Heart right ventricle (tissue), 16 donors: ENCODE measurements at regions not wholly inside any gene's neighbourhood (a gene's known extent, or its start where the extent isn't known, plus 50 kb on each side); places are given as distances from the start of the nearest gene placed in this dataset.
"Not testable (repeated sequence)": the region's sequence is repeated elsewhere in the genome, so short reads cannot be mapped to it uniquely, and the experiment has no call there.

Source experiments
- ATAC-seq, 8 donors: fragments of 200-7000 bp; cut with Tn5 transposase; one replicate each; pipeline ENCODE4 v1.9.1; 2020; ENCODE audit warnings: mild to moderate bottlenecking in 8 of 8, moderate library complexity in 8 of 8, moderate number of reproducible peaks in 1 of 8
- DNase-seq, 2 donors: peaks; one replicate each; pipeline ENCODE4 v3.0.0-alpha.2; 2020
- H3K27ac ChIP-seq, 10 donors: fragments of 200-600 bp; sonication (generic) in 2 of 10; one replicate each; pipeline versions ENCODE4 v1.5.0 to v1.8.0; 2020 to 2022; ENCODE audit warnings: mild to moderate bottlenecking in 3 of 10
- H3K27me3 ChIP-seq, 7 donors: fragments of 200-600 bp; one replicate each; pipeline ENCODE4 v1.8.0; 2021 to 2022; ENCODE audit warnings: mild to moderate bottlenecking in 2 of 7
- H3K36me3 ChIP-seq, 9 donors: fragments of 200-600 bp; sonication (generic) in 1 of 9; one replicate each; pipeline versions ENCODE4 v1.5.0 to v1.8.0; 2020 to 2022; ENCODE audit warnings: mild to moderate bottlenecking in 2 of 9
- H3K4me1 ChIP-seq, 9 donors: fragments of 200-600 bp; sonication (generic) in 1 of 9; one replicate each; pipeline versions ENCODE4 v1.5.0 to v1.8.0; 2020 to 2022; ENCODE audit warnings: mild to moderate bottlenecking in 4 of 9
- H3K4me3 ChIP-seq, 10 donors: fragments of 200-600 bp; sonication (generic) in 2 of 10; one replicate each; pipeline versions ENCODE4 v1.5.0 to v1.8.0; 2020 to 2022; ENCODE audit warnings: mild to moderate bottlenecking in 7 of 10, moderate library complexity in 2 of 10
- H3K9me3 ChIP-seq, 11 donors: fragments of 200-600 bp in 10 of 11; sonication (generic) in 2 of 11; one replicate each; pipeline versions ENCODE4 v1.5.0 to v1.8.0; 2013 to 2022; ENCODE audit warnings: mild to moderate bottlenecking in 2 of 11, control low read depth in 1 of 11, moderate library complexity in 1 of 11
- CTCF ChIP-seq, 9 donors: fragments of 200-600 bp; sonication (generic) in 2 of 9; IDR thresholded peaks; one replicate each; pipeline versions ENCODE4 v1.5.0 to v1.8.0; 2021 to 2022; ENCODE audit warnings: antibody characterized with exemption in 9 of 9, mild to moderate bottlenecking in 5 of 9, moderate library complexity in 1 of 9
- WGBS, 2 donors: extraction: QIAGEN DNeasy Blood & Tissue Kit; methylation state at CpG; one replicate each; pipeline ENCODE4 v1.1.7; 2013; ENCODE audit warnings: inconsistent platforms in 1 of 2; 5-methylcytosine and 5-hydroxymethylcytosine counted together
- intact Hi-C, 10 donors: fragments of 100-400 bp; cut with DNase I; formaldehyde crosslinking; loops; one replicate each; pipeline versions ENCODE4 v1.11.1 to v1.14.2; 2022
- donor health status: Arrhythmogenic right ventricular cardiomyopathy.
- donor health status: ischemic (EF 13 %, LVEDD 7.1; RV severe dilation, severe dysfunction).
- donor health status: healthy with polysubstance abuse.
- donor health status: DM: no; HTN: yes; CAD: no.
- donor health status: DM: no; HTN: no; CAD: no.
- donor health status: ischemic (EF 25% LVEDD 6.9; RV normal size, moderate dysfunction).
- donor health status: ischemic (EF 25% LVEDD 5.7; RV mildly dilated, moderate dysfunction).
- donor health status: healthy.
- donor health status: DM: yes; HTN: yes; CAD: no.
- donor health status: Ischemic cardiomyopathy.
- donor health status: ischemic (EF 35%, LVEDD 5.7; RV mildly dilated, moderate dysfunction).
- donor health status: nonischemic (EF 11% LVEDD 7.7; RV severe dilation, severe dysfunction).
- donor health status: DM: yes; HTN: yes; CAD: no.
- donor health status: PGD.
- donor health status: ischemic (EF 29% LVEDD 5.4; RV normal size, mild dysfunction).
- donor health status: nonischemic (EF 23%, LVEDD 6.1; RV moderate dilation, normal function).

GRCh38 chr6:109253366-109253765 lies 128.9 kb downstream of the CD164 start:
- ATAC-seq = no peak
- H3K9me3 ChIP-seq = no peaks in the 10 kb centered on the region
- no peak overlapping the region for H3K27ac ChIP-seq
- no peak overlapping the region for H3K4me3 ChIP-seq
- DNase-seq = no peak
- no peak for TF ChIP-seq CTCF (IDR thresholded peaks at IDR 0.05)
- peaks cover 0 to 12% (median 0%) of the 10 kb centered on the region in 9 donors for H3K4me1 ChIP-seq
- intact Hi-C loops = no loop called here
- no peaks in the 10 kb centered on the region for H3K36me3 ChIP-seq
- no peaks in the 10 kb centered on the region for H3K27me3 ChIP-seq

GRCh38 chr6:109252261-109253041 lies 129.8 kb downstream of the CD164 start:
- no peak overlapping the region for H3K4me3 ChIP-seq
- DNase-seq (no peak), ATAC-seq (no peak)
- TF ChIP-seq CTCF (IDR thresholded peaks at IDR 0.05) = no peak
- H3K27me3 ChIP-seq = no peaks in the 10 kb centered on the region
- H3K9me3 ChIP-seq = no peaks in the 10 kb centered on the region
- no peaks in the 10 kb centered on the region for H3K36me3 ChIP-seq
- no peak overlapping the region for H3K27ac ChIP-seq
- WGBS, 2 donors = 66 to 84% methylated on average over 3 of the region's 3 CpGs
- intact Hi-C loops = no loop called here
- H3K4me1 ChIP-seq = peaks cover 0 to 12% (median 0%) of the 10 kb centered on the region in 9 donors

GRCh38 chr6:109251839-109252238 lies 130.4 kb downstream of the CD164 start:
- DNase-seq (no peak), ATAC-seq (no peak)
- intact Hi-C loops = no loop called here
- Histone ChIP-seq H3K27ac (no peak overlapping the region), H3K9me3 (no peaks in the 10 kb centered on the region), H3K4me3 (no peak overlapping the region), H3K27me3 (no peaks in the 10 kb centered on the region), H3K4me1 (peaks cover 0 to 12% (median 0%) of the 10 kb centered on the region in 9 donors), H3K36me3 (no peaks in the 10 kb centered on the region)
- no peak for TF ChIP-seq CTCF (IDR thresholded peaks at IDR 0.05)

GRCh38 chr6:109250544-109251156 lies 131.6 kb downstream of the CD164 start:
- intact Hi-C loops, H3K27ac ChIP-seq, DNase-seq, H3K9me3 ChIP-seq, H3K4me3 ChIP-seq, H3K36me3 ChIP-seq, H3K27me3 ChIP-seq, ATAC-seq: not testable (repeated sequence)
- peaks cover 0 to 12% (median 0%) of the 10 kb centered on the region in 9 donors for H3K4me1 ChIP-seq
- 84 to 85% methylated on average over 22 of the region's 32 CpGs for WGBS, 2 donors
